ENCODE measurements at regions not wholly inside any gene's neighbourhood (a gene's known extent, or its start where the extent isn't known, plus 50 kb on each side); places are given as distances from the start of the nearest gene placed in this dataset.

DNA sequence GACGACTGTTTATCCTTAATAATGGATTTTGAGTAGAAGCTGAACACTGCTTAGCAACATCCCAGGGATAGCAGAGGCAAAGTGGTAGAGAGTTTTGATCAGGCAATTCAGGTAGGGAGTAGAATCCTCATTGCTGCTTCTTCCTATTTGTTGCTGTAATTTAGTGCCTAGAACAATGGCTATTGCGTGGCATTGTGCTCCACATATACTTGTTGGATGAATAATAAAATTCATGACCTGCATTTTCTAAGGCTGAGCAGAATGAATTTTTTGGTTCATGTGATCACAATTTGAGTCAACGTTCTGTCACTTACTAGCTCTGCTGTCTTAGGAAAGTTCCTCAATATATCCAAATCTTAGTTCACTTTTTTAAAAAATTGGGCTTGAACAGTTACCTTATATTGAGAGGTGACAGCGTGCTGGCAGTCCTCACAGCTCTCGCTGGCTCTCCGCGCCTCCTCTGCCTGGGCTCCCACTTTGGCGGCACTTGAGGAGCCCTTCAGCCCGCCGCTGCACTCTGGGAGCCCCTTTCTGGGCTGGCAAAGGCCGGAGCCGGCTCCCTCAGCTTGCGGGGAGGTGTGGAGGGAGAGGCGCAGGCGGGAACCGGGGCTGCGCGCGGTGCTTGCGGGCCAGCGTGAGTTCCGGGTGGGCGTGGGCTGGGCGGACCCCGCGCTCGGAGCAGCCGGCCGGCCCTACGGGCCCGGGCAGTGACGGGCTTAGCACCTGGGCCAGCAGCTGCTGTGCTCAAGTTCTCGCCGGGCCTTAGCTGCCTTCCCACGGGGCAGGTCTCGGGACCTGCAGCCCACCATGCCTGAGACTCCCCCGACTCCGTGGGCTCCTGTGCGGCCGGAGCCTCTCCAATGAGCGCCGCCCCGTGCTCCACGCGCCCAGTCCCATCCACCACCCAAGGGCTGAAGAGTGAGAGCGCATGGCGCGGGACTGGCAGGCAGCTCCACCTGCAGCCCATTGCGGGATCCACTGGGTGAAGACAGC is 350.6 kb downstream of the ETS1 start:
- no peaks in the 10 kb centered on the region for H3K79me2 ChIP-seq (ENCODE audit: insufficient read depth, low read depth, low read length)
- no peaks in the 10 kb centered on the region for H3K9me2 ChIP-seq (ENCODE audit: insufficient read depth, low read length)
- intact Hi-C loops (cut with micrococcal nuclease; ENCODE audit: unreplicated experiment) = no loop called here
- no peak overlapping the region for H2AFZ ChIP-seq (ENCODE audit: low read length)
- no peaks in the 10 kb centered on the region for H3K4me1 ChIP-seq (ENCODE audit: insufficient read depth, low read length, poor library complexity, severe bottlenecking)
- ChIA-PET POLR2A (interaction anchor here (1.0 kb wide), 1 partner anchor 11 kb away, joined by 3 read pairs; no protein-coding TSS in a partner anchor), CTCF (ENCODE audit: unreplicated experiment) (no interaction called here)
- no peak overlapping the region for H3K4me3 ChIP-seq (ENCODE audit: low read depth, low read length, poor library complexity, severe bottlenecking)
- TF ChIP-seq, protein P1, sequence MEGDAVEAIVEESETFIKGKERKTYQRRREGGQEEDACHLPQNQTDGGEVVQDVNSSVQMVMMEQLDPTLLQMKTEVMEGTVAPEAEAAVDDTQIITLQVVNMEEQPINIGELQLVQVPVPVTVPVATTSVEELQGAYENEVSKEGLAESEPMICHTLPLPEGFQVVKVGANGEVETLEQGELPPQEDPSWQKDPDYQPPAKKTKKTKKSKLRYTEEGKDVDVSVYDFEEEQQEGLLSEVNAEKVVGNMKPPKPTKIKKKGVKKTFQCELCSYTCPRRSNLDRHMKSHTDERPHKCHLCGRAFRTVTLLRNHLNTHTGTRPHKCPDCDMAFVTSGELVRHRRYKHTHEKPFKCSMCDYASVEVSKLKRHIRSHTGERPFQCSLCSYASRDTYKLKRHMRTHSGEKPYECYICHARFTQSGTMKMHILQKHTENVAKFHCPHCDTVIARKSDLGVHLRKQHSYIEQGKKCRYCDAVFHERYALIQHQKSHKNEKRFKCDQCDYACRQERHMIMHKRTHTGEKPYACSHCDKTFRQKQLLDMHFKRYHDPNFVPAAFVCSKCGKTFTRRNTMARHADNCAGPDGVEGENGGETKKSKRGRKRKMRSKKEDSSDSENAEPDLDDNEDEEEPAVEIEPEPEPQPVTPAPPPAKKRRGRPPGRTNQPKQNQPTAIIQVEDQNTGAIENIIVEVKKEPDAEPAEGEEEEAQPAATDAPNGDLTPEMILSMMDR (conservative IDR thresholded peaks at IDR 0.05; ENCODE audit: low read length) = no peak
- TF ChIP-seq EZH2phosphoT487 (IDR thresholded peaks at IDR 0.05; ENCODE audit: borderline replicate concordance, low read depth, low read length) = no peak
- no peak overlapping the region for H3K27ac ChIP-seq (ENCODE audit: low read depth, low read length, poor library complexity, severe bottlenecking)
- H4K20me1 ChIP-seq (ENCODE audit: insufficient read depth, low read length) = no peaks in the 10 kb centered on the region
- H3K36me3 ChIP-seq (ENCODE audit: insufficient read depth, low read length) = no peaks in the 10 kb centered on the region
- H3K9me3 ChIP-seq (ENCODE audit: low read length) = no peaks in the 10 kb centered on the region
- no peak for DNase-seq (ENCODE audit: low spot score)
- no TSS peak for BruUV-seq (replicated peaks)
- no peak overlapping the region for H3K4me2 ChIP-seq (ENCODE audit: low read length)

DNA sequence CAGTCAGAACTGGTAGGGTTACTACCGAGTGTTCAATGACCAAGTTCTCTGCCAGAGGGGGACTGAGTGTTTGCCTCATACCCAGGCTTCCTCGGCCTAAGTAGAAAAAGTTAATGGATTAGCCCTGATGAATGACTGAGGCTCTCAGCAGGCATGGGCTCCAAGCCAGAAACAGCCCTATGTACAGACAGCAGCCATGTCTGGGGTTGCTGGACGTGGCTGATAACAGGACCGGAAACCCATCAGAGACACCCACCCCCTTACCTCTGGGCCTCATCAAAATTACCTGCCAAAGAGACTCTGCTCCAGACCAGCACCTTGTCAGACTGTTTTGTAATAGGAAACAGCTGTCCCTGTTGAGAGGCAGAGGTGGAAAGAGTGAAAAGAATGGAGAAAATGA is 351.4 kb downstream of the ETS1 start:
- no peaks in the 10 kb centered on the region for H4K20me1 ChIP-seq (ENCODE audit: insufficient read depth, low read length)
- no peak overlapping the region for H2AFZ ChIP-seq (ENCODE audit: low read length)
- H3K79me2 ChIP-seq (ENCODE audit: insufficient read depth, low read depth, low read length) = no peaks in the 10 kb centered on the region
- H3K4me3 ChIP-seq (ENCODE audit: low read depth, low read length, poor library complexity, severe bottlenecking) = no peak overlapping the region
- TF ChIP-seq, protein P1 (conservative IDR thresholded peaks at IDR 0.05; ENCODE audit: low read length) = no peak
- TF ChIP-seq EZH2phosphoT487 (IDR thresholded peaks at IDR 0.05; ENCODE audit: borderline replicate concordance, low read depth, low read length) = no peak
- H3K27ac ChIP-seq (ENCODE audit: low read depth, low read length, poor library complexity, severe bottlenecking) = no peak overlapping the region
- no peaks in the 10 kb centered on the region for H3K9me3 ChIP-seq (ENCODE audit: low read length)
- CTCF ChIA-PET (ENCODE audit: unreplicated experiment) = no interaction called here
- no peaks in the 10 kb centered on the region for H3K9me2 ChIP-seq (ENCODE audit: insufficient read depth, low read length)
- no TSS peak for BruUV-seq (replicated peaks)
- intact Hi-C loops (cut with micrococcal nuclease; ENCODE audit: unreplicated experiment) = no loop called here
- no peak for DNase-seq (ENCODE audit: low spot score)
- POLR2A ChIA-PET = interaction anchor here (1.0 kb wide), 1 partner anchor 12 kb away, joined by 3 read pairs; no protein-coding TSS in a partner anchor
- no peaks in the 10 kb centered on the region for H3K4me1 ChIP-seq (ENCODE audit: insufficient read depth, low read length, poor library complexity, severe bottlenecking)
- no peaks in the 10 kb centered on the region for H3K36me3 ChIP-seq (ENCODE audit: insufficient read depth, low read length)
- no peak overlapping the region for H3K4me2 ChIP-seq (ENCODE audit: low read length)

DNA sequence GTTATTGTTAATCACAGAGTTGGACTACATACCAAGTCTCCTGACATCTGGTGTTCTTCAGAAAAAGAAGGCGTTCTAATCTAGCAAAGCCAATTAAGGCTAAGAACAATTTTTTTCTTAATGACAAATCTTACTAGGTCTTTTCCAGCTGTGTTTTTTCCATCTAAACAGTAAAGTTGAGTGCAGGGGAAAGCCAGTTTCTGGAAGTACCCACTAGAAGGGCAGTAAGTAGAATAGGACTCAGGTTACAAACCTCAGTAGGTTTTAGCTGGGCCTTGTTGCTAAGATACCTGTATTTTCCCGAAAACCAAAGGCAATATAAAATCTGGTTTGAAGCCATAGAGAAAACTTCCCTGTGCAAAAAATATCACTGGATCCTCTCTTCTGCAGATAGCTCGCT is 351.9 kb downstream of the ETS1 start:
- no peak overlapping the region for H3K27ac ChIP-seq (ENCODE audit: low read depth, low read length, poor library complexity, severe bottlenecking)
- H3K79me2 ChIP-seq (ENCODE audit: insufficient read depth, low read depth, low read length) = no peaks in the 10 kb centered on the region
- no peaks in the 10 kb centered on the region for H3K9me3 ChIP-seq (ENCODE audit: low read length)
- CTCF ChIA-PET (ENCODE audit: unreplicated experiment) = no interaction called here
- intact Hi-C loops (cut with micrococcal nuclease; ENCODE audit: unreplicated experiment) = no loop called here
- no peak overlapping the region for H3K4me3 ChIP-seq (ENCODE audit: low read depth, low read length, poor library complexity, severe bottlenecking)
- no peak for DNase-seq (ENCODE audit: low spot score)
- H2AFZ ChIP-seq (ENCODE audit: low read length) = no peak overlapping the region
- no peaks in the 10 kb centered on the region for H3K36me3 ChIP-seq (ENCODE audit: insufficient read depth, low read length)
- BruUV-seq (replicated peaks) = no TSS peak
- H3K4me1 ChIP-seq (ENCODE audit: insufficient read depth, low read length, poor library complexity, severe bottlenecking) = no peaks in the 10 kb centered on the region
- TF ChIP-seq EZH2phosphoT487 (IDR thresholded peaks at IDR 0.05; ENCODE audit: borderline replicate concordance, low read depth, low read length) = no peak
- TF ChIP-seq, protein P1 (conservative IDR thresholded peaks at IDR 0.05; ENCODE audit: low read length) = no peak
- H3K4me2 ChIP-seq (ENCODE audit: low read length) = no peak overlapping the region
- H3K9me2 ChIP-seq (ENCODE audit: insufficient read depth, low read length) = no peaks in the 10 kb centered on the region
- POLR2A ChIA-PET = no interaction called here
- no peaks in the 10 kb centered on the region for H4K20me1 ChIP-seq (ENCODE audit: insufficient read depth, low read length)
